Gastrocnemius medialis (tissue), 4 donors: ENCODE measurements at regions not wholly inside any gene's neighbourhood (a gene's known extent, or its start where the extent isn't known, plus 50 kb on each side); places are given as distances from the start of the nearest gene placed in this dataset.

Experiments
- ATAC-seq, 2 donors: fragments of 150-250 bp; one replicate each; pipeline ENCODE4 v1.9.1; 2016
- DNase-seq, 2 donors: peaks; one replicate each; pipeline ENCODE4 v3.0.0-alpha.2; 2019
- H3K27ac ChIP-seq, 4 donors: fragments of 200-600 bp; sonication (generic); 1 replicate in 1 of 4; 2 replicates in 3 of 4; pipeline ENCODE4 v1.5.1; 2016 to 2018; ENCODE audit warnings: mild to moderate bottlenecking in 2 of 4, moderate library complexity in 1 of 4
- H3K27me3 ChIP-seq, 3 donors: fragments of 200-600 bp; sonication (generic) in 2 of 3; 1 replicate in 1 of 3; 2 replicates in 2 of 3; pipeline versions ENCODE4 v1.5.1 to v1.6.0; 2016 to 2019; ENCODE audit warnings: mild to moderate bottlenecking in 1 of 3, moderate library complexity in 1 of 3
- H3K36me3 ChIP-seq, 2 donors: fragments of 200-600 bp; sonication (generic) in 1 of 2; one replicate each; pipeline ENCODE4 v1.5.1; 2017 to 2018
- H3K4me1 ChIP-seq, 2 donors: fragments of 200-600 bp; sonication (generic) in 1 of 2; one replicate each; pipeline ENCODE4 v1.5.1; 2016 to 2017; ENCODE audit warnings: mild to moderate bottlenecking in 2 of 2
- H3K4me3 ChIP-seq, 4 donors: fragments of 200-600 bp; sonication (generic) in 3 of 4; 1 replicate in 1 of 4; 2 replicates in 3 of 4; pipeline ENCODE4 v1.5.1; 2016 to 2019; ENCODE audit warnings: mild to moderate bottlenecking in 2 of 4
- H3K9me3 ChIP-seq, 3 donors: fragments of 200-600 bp; sonication (generic) in 2 of 3; 1 replicate in 1 of 3; 2 replicates in 2 of 3; pipeline ENCODE4 v1.5.1; 2016 to 2019
- CTCF ChIP-seq, 5 experiments: fragments of 450-650 bp in 3 of 5; fragments of 200-600 bp in 2 of 5; sonication (generic) in 2 of 5; IDR thresholded peaks in 4 of 5; conservative IDR thresholded peaks in 1 of 5; 1 replicate in 4 of 5; 2 replicates in 1 of 5; pipeline ENCODE4 v1.5.1; 2016 to 2019; ENCODE audit warnings: antibody characterized with exemption in 5 of 5, mild to moderate bottlenecking in 3 of 5, moderate library complexity in 3 of 5
- POLR2A ChIP-seq, 2 donors: fragments of 450-650 bp; IDR thresholded peaks; one replicate each; pipeline ENCODE4 v1.6.1; 2017; ENCODE audit warnings: antibody characterized with exemption in 2 of 2, mild to moderate bottlenecking in 2 of 2, moderate library complexity in 2 of 2
- in situ Hi-C, 4 donors: fragments of 200-750 bp; cut with MboI; loops; one replicate each; pipeline versions ENCODE4 v1.15.0 to v1.8.0; 2017; ENCODE audit warnings: low sequenced_read_pairs in 4 of 4
- intact Hi-C: fragments of 100-400 bp; cut with DNase I; formaldehyde crosslinking; loops from one replicate; pipeline ENCODE4 v1.15.1; 2023; ENCODE audit warnings: low total_unique reads

- Histone ChIP-seq H3K9me3 (no peaks in the 10 kb centered on the region), H3K27ac (peak overlapping the region in 2 of 4 donors; percentile 34 to 41), H3K36me3 (no peaks in the 10 kb centered on the region), H3K4me1 (peaks cover 11% of the 10 kb centered on the region in 2 donors), H3K27me3 (no peaks in the 10 kb centered on the region), H3K4me3 (no peak overlapping the region)
- ATAC-seq (no peak), DNase-seq (no peak)
- in situ Hi-C loops: no loop called here
- TF ChIP-seq POLR2A (IDR thresholded peaks at IDR 0.05) (no peak), CTCF (IDR thresholded peaks at IDR 0.05 in 4 of 5, conservative IDR thresholded peaks at IDR 0.05 in 1 of 5) (no peak)
- intact Hi-C loops: no loop called here
Observed at GRCh38 chr2:172377408-172377807, 50.0 kb upstream of the ITGA6 start.
